ENCODE measurements at regions not wholly inside any gene's neighbourhood (a gene's known extent, or its start where the extent isn't known, plus 50 kb on each side); places are given as distances from the start of the nearest gene placed in this dataset.

DNA sequence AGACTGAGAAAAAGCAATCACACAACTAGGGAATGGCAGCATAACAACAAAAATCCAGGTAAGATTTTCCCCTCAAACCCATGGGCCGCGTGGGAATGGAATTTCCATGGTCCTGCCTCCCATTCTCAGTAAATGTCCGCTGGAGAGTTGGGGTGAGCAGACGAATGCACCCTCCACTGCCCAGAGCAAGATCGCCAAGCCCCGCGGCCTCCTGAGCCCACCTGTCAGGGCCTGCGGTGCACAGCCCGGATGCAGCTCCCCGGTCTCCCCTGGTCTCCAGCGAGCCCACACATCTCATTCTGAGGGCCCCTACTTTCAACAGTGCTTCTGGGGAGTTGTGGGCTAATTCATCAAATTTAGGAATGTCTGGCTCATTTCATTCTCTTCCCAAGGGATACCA, 327.4 kb upstream of the HS6ST1 start:
- Histone ChIP-seq H3K36me3 (no peaks in the 10 kb centered on the region), H3K4me3 (no peak overlapping the region), H3K27me3 (no peaks in the 10 kb centered on the region), H3K4me1 (no peaks in the 10 kb centered on the region), H3K9me3 (no peaks in the 10 kb centered on the region), H3K27ac (no peak overlapping the region)
- peak in 2 of 3 donors; percentile 21 to 31 for DNase-seq
- intact Hi-C loops (cut with DNase I): no loop called here
- ATAC-seq: no peak
- TF ChIP-seq POLR2A (IDR thresholded peaks at IDR 0.05): no peak
- TF ChIP-seq, protein P1, sequence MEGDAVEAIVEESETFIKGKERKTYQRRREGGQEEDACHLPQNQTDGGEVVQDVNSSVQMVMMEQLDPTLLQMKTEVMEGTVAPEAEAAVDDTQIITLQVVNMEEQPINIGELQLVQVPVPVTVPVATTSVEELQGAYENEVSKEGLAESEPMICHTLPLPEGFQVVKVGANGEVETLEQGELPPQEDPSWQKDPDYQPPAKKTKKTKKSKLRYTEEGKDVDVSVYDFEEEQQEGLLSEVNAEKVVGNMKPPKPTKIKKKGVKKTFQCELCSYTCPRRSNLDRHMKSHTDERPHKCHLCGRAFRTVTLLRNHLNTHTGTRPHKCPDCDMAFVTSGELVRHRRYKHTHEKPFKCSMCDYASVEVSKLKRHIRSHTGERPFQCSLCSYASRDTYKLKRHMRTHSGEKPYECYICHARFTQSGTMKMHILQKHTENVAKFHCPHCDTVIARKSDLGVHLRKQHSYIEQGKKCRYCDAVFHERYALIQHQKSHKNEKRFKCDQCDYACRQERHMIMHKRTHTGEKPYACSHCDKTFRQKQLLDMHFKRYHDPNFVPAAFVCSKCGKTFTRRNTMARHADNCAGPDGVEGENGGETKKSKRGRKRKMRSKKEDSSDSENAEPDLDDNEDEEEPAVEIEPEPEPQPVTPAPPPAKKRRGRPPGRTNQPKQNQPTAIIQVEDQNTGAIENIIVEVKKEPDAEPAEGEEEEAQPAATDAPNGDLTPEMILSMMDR (IDR thresholded peaks at IDR 0.05): no peak
- 88% methylated on average over 9 of the region's 11 CpGs for WGBS (ENCODE audit: insufficient coverage, low coverage, low lambda C conversion rate, missing lambda C conversion rate)

DNA sequence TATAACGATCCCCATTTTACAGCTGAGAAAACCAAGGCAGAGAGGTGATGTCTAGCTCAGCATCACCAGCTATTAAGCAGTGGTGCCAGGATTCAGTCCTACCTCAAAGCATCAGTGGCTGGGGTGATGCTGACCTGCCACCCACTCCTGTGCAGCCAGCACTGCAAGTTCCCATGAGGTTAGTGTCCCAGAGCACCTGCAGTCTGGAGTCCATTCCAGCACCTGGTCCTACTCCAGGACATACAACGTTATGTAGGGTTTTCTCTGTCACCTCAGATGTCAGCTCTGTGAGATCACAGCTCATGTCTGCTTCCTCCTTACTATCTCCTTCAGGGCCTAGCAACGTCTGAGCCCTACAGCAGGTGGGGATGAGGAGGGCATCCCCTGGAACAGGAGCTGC, 328.0 kb upstream of the HS6ST1 start:
- ATAC-seq: peak in 2 of 4 donors; percentile 19 to 24
- peak in 1 of 3 donors; percentile 13 for DNase-seq
- no peak for TF ChIP-seq POLR2A (IDR thresholded peaks at IDR 0.05)
- TF ChIP-seq, protein P1 (IDR thresholded peaks at IDR 0.05): no peak
- whole genome bisulfite sequencing (ENCODE audit: insufficient coverage, low coverage, low lambda C conversion rate, missing lambda C conversion rate): 55% methylated on average over 2 of the region's 3 CpGs
- Histone ChIP-seq H3K27me3 (no peaks in the 10 kb centered on the region), H3K27ac (no peak overlapping the region), H3K4me3 (no peak overlapping the region), H3K4me1 (no peaks in the 10 kb centered on the region), H3K36me3 (no peaks in the 10 kb centered on the region), H3K9me3 (no peaks in the 10 kb centered on the region)
- intact Hi-C loops (cut with DNase I): no loop called here

DNA sequence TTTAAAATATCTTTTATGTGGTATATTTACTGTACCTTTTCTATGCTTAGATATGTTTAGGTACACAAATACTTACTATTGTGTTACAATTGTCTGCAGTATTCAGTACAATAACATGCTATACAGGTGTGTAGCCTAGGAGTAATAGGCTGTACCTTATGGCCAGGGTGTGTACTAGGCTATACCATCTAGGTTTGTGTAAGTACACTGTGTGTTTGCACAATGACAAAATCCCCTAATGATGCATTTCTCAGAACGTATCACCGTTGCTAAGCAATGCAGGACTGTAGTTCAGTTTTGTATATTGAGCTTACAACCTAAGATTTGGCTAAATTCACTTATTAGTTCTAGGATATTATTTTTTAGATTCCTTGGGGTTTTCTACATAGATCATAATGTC, 332.3 kb upstream of the HS6ST1 start:
- Histone ChIP-seq H3K27me3 (no peaks in the 10 kb centered on the region), H3K9me3 (no peaks in the 10 kb centered on the region), H3K36me3 (no peaks in the 10 kb centered on the region), H3K4me3 (no peak overlapping the region), H3K4me1 (no peaks in the 10 kb centered on the region), H3K27ac (no peak overlapping the region)
- intact Hi-C loops (cut with DNase I): no loop called here
- TF ChIP-seq, protein P1 (IDR thresholded peaks at IDR 0.05): no peak
- TF ChIP-seq POLR2A (IDR thresholded peaks at IDR 0.05): no peak
- DNase-seq (no peak), ATAC-seq (no peak)
- whole genome bisulfite sequencing (ENCODE audit: insufficient coverage, low coverage, low lambda C conversion rate, missing lambda C conversion rate): 57% methylated on average over 2 of the region's 2 CpGs

DNA sequence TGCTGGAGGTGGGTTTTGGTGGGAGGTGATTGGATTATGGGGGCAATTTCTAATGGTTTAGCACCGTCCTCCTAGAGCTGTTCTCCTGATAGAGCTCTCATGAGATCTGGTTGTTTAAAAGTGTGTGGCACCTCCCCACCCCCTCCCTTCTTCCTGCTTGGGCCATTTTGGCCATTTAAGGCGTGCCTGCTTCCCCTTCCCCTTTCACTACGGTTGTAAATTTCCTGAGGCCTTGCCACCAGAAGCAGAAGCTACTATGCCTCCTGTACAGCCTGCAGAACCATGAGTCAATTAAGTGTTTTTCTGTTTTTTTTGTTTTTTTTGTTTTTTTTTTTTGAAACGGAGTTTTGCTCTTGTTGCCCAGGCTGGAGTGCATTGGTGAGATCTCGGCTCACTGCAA, 335.7 kb upstream of the HS6ST1 start:
- Histone ChIP-seq H3K4me1 (no peaks in the 10 kb centered on the region), H3K36me3 (no peaks in the 10 kb centered on the region), H3K27ac (no peak overlapping the region), H3K4me3 (no peak overlapping the region), H3K9me3 (no peaks in the 10 kb centered on the region), H3K27me3 (no peaks in the 10 kb centered on the region)
- DNase-seq: no peak
- ATAC-seq: peak; percentile 46 to 84 (median 60)
- TF ChIP-seq, protein P1 (IDR thresholded peaks at IDR 0.05): no peak
- no peak for TF ChIP-seq POLR2A (IDR thresholded peaks at IDR 0.05)
- intact Hi-C loops (cut with DNase I): no loop called here
- WGBS (ENCODE audit: insufficient coverage, low coverage, low lambda C conversion rate, missing lambda C conversion rate): 23% methylated on average over 5 of the region's 5 CpGs

DNA sequence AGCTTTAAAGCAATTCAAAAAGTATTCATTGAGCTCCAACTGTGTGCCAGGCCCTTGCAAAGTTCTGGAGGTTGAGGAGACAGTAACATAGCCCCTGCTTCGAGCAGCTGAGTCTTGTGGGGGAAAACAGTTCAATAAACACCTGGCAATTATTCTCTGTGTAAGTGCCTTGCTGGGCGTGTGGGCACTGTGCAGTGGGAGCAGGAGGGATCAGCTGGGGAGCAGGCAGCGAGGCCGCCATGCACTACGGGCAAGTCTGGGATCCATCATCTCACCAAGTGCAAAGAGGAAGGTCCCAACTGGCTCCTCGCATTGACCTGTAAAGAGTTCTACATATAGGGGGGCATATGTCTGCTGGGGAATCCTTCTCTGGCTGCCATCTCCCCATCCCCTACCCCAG, 342.2 kb upstream of the HS6ST1 start:
- Histone ChIP-seq H3K27me3 (no peaks in the 10 kb centered on the region), H3K9me3 (no peaks in the 10 kb centered on the region), H3K36me3 (no peaks in the 10 kb centered on the region), H3K4me3 (no peak overlapping the region), H3K4me1 (no peaks in the 10 kb centered on the region), H3K27ac (no peak overlapping the region)
- 50% methylated on average over 1 of the region's 6 CpGs for WGBS (ENCODE audit: insufficient coverage, low coverage, low lambda C conversion rate, missing lambda C conversion rate)
- no peak for DNase-seq
- intact Hi-C loops (cut with DNase I): no loop called here
- TF ChIP-seq POLR2A (IDR thresholded peaks at IDR 0.05): no peak
- TF ChIP-seq, protein P1 (IDR thresholded peaks at IDR 0.05): no peak
- ATAC-seq: no peak

Measured in right lobe of liver (tissue), 6 donors.